ENCODE measurements at regions not wholly inside any gene's neighbourhood (a gene's known extent, or its start where the extent isn't known, plus 50 kb on each side); places are given as distances from the start of the nearest gene placed in this dataset.

GRCh38 chr13:63540061-63540460, 2124.4 kb upstream of the PCDH20 start:
- Mint-ChIP-seq H3K4me3 (no peak overlapping the region), H3K27me3 (ENCODE audit: low read depth) (peaks cover 35% of the 10 kb centered on the region), H3K4me1 (peaks cover 8% of the 10 kb centered on the region in 2 experiments), H3K27ac (no peak overlapping the region), H3K36me3 (ENCODE audit: insufficient read depth in 1 of 3, low read depth in 3 of 3) (no peaks in the 10 kb centered on the region), H3K9me3 (no peaks in the 10 kb centered on the region; a peak in 1 of 5 replicates)
- Histone ChIP-seq H4K20me1 (ENCODE audit: control insufficient read depth, insufficient read depth, insufficient read length) (no peaks in the 10 kb centered on the region), H2AK5ac (ENCODE audit: insufficient read length, low read length) (no peak overlapping the region), H3K79me1 (ENCODE audit: insufficient read depth, low read depth, low read length, poor library complexity, severe bottlenecking) (no peaks in the 10 kb centered on the region), H3K23me2 (ENCODE audit: insufficient read length, low read depth, low read length, poor library complexity, severe bottlenecking) (no peaks in the 10 kb centered on the region), H3K4ac (ENCODE audit: low read depth, low read length) (no peak overlapping the region), H3K4me1 (ENCODE audit: insufficient read depth, low read length) (no peaks in the 10 kb centered on the region), H2BK5ac (ENCODE audit: insufficient read length, low read length) (no peak overlapping the region), H2BK20ac (ENCODE audit: low read depth, low read length, poor library complexity, severe bottlenecking) (no peak overlapping the region), H3K9ac (ENCODE audit: extremely low read depth, insufficient read length, low read length) (no peak overlapping the region), H3K79me2 (ENCODE audit: insufficient read depth, low read length) (no peaks in the 10 kb centered on the region), H3K27ac (ENCODE audit: insufficient read length, low read depth, low read length) (no peak overlapping the region), H4K91ac (ENCODE audit: insufficient read length, low read depth, low read length) (no peak overlapping the region), H3K4me2 (ENCODE audit: insufficient read depth, insufficient read length, low read length) (no peak overlapping the region), H3K23ac (ENCODE audit: insufficient read length, low read depth, low read length) (no peak overlapping the region), H3K9me3 (ENCODE audit: control insufficient read depth, low read depth, low read length) (no peaks in the 10 kb centered on the region), H2BK120ac (ENCODE audit: low read depth, low read length, poor library complexity, severe bottlenecking) (no peak overlapping the region), H2AFZ (ENCODE audit: low read length) (no peak overlapping the region), H3K14ac (ENCODE audit: insufficient read depth, low read length) (no peak overlapping the region), H3K27me3 (ENCODE audit: insufficient read depth, low read length) (peaks cover 9% of the 10 kb centered on the region; the same call in 1 of the 2 replicates), H4K5ac (ENCODE audit: insufficient read length, low read depth, low read length) (no peak overlapping the region), H2BK15ac (ENCODE audit: low read depth, low read length) (no peak overlapping the region), H3K56ac (ENCODE audit: insufficient read length, low read depth, low read length) (no peak overlapping the region), H3T11ph (ENCODE audit: low read length) (no peak overlapping the region), H2BK12ac (ENCODE audit: insufficient read length, low read depth, low read length) (no peak overlapping the region), H3K18ac (ENCODE audit: insufficient read length, low read depth, low read length) (no peak overlapping the region), H4K8ac (replicated peaks; ENCODE audit: insufficient read length, low read depth, low read length) (no peak overlapping the region)
- no CpG with 5 or more reads among the region's 1 CpG for WGBS (ENCODE audit: extremely low coverage, insufficient read length, low lambda C conversion rate)
- no peak for TF ChIP-seq CTCF (conservative IDR thresholded peaks at IDR 0.05)
- DNase-seq = no peak
